ENCODE measurements at regions not wholly inside any gene's neighbourhood (a gene's known extent, or its start where the extent isn't known, plus 50 kb on each side); places are given as distances from the start of the nearest gene placed in this dataset.
"Not testable (repeated sequence)": the region's sequence is repeated elsewhere in the genome, so short reads cannot be mapped to it uniquely, and the experiment has no call there.

DNA sequence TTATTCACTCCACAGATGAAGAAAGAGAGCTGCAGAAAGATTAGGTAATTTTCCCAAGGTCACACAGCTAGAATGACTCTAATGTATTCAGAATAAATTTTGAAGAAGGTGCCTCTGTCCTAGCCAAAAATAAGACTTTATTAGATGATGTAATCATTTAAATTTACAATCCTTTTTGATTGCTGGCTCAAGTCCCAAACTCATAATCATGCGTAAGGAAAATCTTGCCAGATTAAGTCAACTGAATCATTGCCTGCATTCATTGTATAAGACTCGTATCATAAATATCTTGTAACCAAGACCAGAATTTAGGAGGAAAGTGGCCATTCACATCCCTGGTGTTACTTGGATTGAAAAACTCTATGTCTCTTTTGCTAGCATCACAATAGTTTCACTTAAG lies 53.1 kb upstream of the STK39 start:
- DNase-seq: no peak

DNA sequence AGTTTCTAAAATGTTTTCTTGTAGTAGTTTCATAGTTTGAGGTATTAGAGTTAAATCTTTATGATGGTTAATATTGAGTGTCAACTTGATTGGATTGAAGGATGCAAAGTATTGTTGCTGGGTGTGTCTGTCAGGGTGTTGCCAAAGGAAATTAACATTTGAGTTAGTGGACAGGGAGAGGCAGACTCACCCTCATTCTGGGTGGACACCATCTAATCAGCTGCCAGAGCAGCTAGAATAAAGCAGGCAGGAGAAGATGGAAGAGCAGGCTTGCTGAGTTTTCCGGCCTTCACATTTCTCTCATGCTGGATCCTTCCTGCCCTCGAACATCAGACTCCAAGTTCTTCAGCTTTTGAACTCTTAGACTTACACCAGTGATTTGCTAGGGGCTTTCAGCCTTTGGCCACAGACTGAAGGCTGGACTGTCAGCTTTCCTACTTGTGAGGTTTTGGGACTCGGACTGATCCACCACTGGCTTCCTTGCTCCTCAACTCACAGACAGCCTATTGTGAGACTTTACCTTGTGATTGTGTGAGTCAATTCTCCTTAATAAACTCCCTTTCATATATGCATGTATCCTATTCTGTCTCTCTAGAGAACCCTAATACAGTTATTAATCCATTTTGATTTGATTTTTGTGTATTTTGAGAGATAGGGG lies 56.8 kb upstream of the STK39 start:
- DNase-seq: peak; percentile 38

- DNase-seq: no peak
Measured at GRCh38 chr2:168307379-168307778, 60.0 kb upstream of the STK39 start.

GRCh38 chr2:168310580-168310979 lies 63.2 kb upstream of the STK39 start:
- no peak for DNase-seq

GRCh38 chr2:168311261-168311910 lies 64.0 kb upstream of the STK39 start:
- peak; percentile 83 for DNase-seq

DNA sequence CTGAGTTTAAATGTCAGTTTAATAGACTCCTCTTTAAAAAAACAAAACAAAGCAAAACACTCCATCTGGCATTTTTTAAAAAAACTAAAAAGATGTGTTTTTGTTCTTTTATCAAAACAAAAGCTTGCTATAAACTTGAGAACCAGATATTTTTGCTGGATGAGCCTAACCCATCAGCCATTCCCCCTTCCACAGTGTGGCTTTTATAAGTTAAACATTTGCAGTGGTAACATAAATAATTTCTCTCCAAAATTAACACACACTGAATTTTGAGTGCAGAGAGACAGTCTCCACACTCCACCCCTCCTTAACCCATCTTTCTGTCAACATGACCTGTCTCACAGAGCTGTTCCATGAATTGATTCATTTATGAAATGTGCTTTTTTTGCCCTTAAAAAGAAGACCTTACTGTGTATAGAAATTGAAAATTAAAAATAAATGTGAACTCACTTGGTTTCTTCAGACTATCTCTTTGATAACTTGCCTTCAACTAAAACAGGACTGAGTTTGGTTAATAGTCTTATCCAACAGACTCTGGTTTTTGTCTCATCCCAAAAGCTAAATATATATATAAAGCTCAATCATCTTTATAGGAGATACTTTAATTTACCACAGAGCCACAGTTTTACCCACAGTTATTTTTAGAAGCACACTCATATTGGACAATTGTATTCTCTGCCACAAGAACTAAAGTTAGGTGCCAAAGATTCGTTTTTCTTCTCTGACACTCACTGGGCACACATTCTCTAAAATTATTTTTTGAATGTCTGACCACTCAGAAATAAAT lies 64.8 kb upstream of the STK39 start:
- DNase-seq: no peak

DNA sequence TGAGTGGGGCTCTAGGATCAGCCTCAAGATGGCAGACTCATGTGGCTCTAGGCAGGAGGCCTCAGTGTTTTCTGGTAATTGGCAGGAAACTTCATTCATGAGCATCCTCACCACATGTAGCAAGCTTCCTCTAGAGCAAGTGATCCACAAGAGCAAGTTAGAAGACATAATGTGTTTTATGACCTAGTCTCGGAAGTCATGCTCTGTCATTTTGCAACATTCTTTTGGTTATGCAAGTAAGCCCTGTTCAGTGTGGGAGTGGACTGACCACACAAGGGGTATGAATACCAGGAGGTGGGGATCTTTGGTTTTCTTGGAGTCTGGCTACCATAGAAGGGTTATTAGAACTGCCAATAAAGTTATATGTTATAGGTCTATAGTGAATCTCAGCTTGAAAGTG lies 66.8 kb upstream of the STK39 start:
- no peak for DNase-seq

GRCh38 chr2:168315331-168316072 lies 68.1 kb upstream of the STK39 start:
- DNase-seq: no peak

GRCh38 chr2:168316073-168316440 lies 68.7 kb upstream of the STK39 start:
- no peak for DNase-seq

DNA sequence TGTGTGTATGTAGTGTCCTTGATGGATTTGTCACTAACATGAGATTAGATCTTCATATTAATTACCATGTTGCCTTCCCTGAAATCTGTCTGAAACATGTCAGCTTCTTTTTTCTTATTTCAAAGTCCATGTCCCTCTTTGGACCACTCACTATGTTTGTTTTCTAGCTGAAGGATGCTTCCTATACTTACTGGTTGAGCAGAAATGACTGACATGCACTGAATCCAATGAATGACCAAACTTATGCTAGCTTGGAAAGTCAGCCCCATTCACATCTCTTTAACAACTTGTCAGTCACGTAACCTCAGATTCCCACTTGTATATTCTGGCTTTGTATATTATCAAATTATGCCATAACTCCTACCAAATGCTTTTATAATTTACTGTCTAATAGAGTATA lies 69.9 kb upstream of the STK39 start:
- no peak for DNase-seq

DNA sequence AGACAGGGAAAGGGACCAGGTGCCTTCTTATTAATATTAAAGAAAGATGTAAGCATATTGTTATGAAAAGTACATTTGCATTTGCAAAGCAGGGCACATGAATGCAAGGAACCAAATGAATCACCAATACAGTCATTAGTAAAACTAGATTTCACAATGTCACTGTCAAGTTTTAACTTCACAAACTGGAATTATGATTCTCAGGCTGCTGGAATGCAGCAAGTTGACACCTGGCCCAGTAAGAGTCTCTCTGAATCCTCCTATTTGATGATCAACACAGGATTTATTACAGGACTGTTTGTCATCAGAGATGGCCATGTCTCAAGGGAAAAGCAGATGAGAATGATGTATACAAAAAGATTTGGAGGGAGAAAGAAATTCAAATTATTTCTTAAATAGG lies 72.9 kb upstream of the STK39 start:
- peak; percentile 48 for DNase-seq

- no peak for DNase-seq
Measured at GRCh38 chr2:168322325-168323007, 75.1 kb upstream of the STK39 start.

DNA sequence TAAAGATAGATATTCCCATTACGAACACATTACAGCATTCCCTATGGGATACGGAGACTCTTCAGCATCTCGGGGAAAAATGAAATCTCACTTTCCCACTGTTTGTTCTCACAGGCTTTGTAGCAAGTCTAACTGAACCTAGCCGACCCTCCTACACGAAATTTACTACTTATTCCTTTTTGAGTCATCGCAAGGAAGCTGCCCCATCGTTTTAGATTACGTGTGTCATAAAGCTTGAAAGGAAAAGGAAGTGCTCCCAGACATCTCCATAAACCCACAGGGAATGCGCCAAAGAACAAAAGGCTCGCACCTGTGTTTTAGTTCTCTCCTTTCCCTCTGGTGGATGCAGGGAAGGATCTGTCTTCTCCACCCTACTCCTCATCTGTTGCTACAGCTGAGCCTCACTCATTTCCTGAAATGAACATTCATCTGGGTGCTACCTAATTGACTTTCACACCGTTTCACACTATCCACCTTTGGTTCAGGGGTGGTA lies 76.2 kb upstream of the STK39 start:
- DNase-seq: no peak

GRCh38 chr2:168326572-168326971 lies 79.2 kb upstream of the STK39 start:
- DNase-seq: no peak

- no peak for DNase-seq
Measured at GRCh38 chr2:168327328-168327727, 79.9 kb upstream of the STK39 start.

- no peak for DNase-seq
Measured at GRCh38 chr2:168328421-168328820, 81.0 kb upstream of the STK39 start.

DNA sequence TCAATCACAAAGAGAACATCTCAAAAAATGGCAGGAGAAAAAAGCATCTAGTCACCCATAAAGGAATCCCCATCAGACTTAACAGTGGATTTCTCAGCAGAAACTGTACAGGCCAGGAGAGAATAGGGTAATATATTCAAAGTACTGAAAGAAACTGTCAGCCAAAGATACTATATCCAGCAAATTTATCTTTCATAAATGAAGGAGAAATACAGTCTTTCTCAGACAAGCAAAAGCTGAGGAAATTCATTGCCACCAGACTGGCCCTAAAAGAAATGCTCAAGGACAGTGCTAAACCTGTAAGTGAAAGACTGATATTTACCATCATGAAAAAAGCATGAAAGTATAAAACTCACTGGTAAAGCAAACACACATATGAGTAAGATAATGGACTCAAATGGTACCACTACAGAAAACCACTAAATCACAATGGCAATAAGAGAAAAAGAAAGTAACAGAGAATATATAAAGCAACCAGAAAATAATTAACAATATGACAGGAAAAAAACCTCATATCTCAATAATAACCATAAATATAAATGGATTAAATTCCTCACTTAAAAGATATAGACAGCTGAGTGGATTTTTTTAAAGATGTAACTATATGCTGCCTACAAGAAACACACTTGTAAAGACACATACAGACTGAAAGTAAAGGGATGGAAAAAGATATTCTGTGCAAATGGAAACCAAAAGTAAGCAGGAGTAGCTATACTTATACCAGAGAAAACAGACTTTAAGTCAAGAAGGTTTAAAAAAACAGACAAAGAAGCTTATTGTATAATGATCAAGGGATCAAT lies 83.4 kb upstream of the STK39 start:
- DNase-seq: no peak

DNA sequence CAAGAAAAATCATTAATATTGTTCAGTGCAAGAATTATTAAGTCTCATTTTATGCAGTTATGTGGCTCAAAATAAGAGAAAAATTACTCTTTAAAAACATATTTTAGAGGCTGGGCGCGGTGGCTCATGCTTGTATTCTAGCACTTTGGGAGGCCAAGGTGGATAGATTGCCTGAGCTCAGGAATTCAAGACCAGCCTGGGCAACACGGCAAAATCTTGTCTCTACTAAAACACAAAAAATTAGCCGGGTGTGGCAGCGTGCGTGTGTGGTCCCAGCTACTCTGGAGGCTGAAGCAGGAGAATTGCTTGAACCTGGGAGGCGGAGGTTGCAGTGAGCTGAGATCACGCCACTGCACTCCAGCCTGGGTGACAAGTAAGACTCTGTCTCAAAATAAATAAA lies 87.9 kb upstream of the STK39 start:
- not testable (repeated sequence) for DNase-seq

DNA sequence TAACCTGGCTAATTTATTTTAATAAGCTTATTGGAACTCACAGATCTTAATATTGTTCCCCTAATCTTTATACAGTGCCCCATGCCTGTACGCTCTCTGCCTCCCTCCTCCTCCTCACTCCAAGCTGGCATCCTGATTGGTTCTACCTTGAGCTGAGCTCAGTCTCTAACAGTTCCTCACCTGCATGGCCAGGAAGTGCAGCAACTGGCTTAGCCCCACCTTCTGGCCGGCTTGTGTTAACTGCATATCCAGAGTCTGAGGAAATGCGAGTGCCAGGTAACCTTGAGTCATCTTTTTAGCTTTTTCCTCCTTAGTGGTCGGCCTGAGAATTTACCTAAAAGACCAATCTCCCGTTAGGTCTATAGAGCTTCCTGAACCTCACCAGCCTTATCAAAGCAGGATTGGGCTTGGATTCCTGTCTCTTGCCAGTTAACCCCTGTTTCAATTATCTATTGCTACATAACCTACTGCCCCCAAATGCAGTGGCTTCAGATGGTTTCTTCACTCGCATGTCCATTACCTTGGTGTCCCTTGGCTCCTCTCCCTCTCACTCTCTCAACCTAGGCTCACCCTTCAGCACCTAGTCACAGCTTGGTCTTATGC lies 89.5 kb upstream of the STK39 start:
- peak; percentile 41 for DNase-seq

DNA sequence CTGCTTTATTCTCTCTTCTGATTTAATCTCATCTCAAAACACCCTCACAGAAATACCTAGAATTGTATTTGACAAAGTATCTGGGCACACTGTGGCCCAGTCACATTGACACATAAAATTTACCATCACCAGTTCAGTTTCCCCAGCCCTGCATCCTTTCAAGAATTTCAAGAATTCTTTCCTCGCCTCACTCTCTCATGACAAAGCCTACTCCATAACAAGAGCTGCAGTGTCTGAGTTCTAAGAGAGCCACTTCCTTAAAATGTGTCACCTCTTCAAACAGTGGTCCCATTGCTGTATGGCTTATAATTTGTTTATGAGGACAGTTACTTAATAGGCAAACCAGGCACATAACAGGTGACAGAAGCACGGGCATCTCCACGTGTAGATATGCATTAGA lies 90.9 kb upstream of the STK39 start:
- no peak for DNase-seq

DNA sequence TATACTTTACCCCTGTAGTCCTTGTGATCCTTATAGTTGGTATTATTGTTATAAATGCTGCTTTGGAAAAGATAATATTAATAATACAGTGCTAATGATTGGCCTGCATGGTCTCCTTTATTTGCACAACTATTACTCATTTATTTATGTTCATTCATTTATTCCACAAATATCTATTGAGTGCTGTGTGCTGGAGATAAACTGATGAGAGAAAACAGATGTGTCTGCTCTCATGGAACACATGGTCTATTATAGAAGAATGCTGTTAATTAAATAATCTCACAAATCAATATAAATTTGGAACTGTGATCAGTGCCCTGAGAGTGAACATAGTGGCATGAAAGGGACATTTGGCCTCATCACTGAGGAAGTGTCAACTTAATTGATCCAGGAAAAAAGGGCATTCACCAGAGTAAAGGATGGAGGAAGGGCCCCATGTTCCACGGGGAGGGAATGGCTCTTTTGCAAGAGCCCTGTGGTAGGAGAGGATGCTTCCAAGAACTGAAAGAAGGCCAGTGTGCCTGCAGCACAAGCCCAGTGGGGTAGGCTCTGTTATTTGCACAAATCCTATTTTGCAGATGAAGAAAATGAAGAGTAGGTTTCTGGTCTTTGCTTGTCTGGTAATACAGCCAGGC lies 91.5 kb upstream of the STK39 start:
- DNase-seq: no peak

Data from NCI-H526 treated with DMSO at 0.1 percent for 48 hours (cell line).